Parathyroid adenoma (tissue), 2 donors: ENCODE measurements at regions not wholly inside any gene's neighbourhood (a gene's known extent, or its start where the extent isn't known, plus 50 kb on each side); places are given as distances from the start of the nearest gene placed in this dataset.
"Not testable (repeated sequence)": the region's sequence is repeated elsewhere in the genome, so short reads cannot be mapped to it uniquely, and the experiment has no call there.

Source experiments
- H2AFZ ChIP-seq: fragments of 300-600 bp; sonication (generic); one replicate; pipeline ENCODE4 v1.7.0; 2017; ENCODE audit warnings: antibody characterized with exemption, mild to moderate bottlenecking
- H3K27ac ChIP-seq: fragments of 300-600 bp; sonication (generic); one replicate; pipeline ENCODE4 v1.7.0; 2017
- H3K27me3 ChIP-seq: fragments of 300-600 bp; sonication (generic); one replicate; pipeline ENCODE4 v1.7.0; 2017; ENCODE audit warnings: low read length; ENCODE audit not compliant: control insufficient read depth, insufficient read depth
- H3K36me3 ChIP-seq: fragments of 300-600 bp; sonication (generic); one replicate; pipeline ENCODE4 v1.7.0; 2017; ENCODE audit warnings: low read length; ENCODE audit not compliant: control insufficient read depth, insufficient read depth
- H3K4me1 ChIP-seq: fragments of 300-600 bp; sonication (generic); one replicate; pipeline ENCODE4 v1.7.0; 2017; ENCODE audit warnings: control low read depth
- H3K4me2 ChIP-seq: fragments of 300-600 bp; sonication (generic); one replicate; pipeline ENCODE4 v1.7.0; 2017; ENCODE audit warnings: low read length
- H3K4me3 ChIP-seq: fragments of 300-600 bp; sonication (generic); one replicate; pipeline ENCODE4 v1.7.0; 2017; ENCODE audit warnings: low read depth, low read length
- H3K79me2 ChIP-seq: fragments of 300-600 bp; sonication (generic); one replicate; pipeline ENCODE4 v1.7.0; 2017; ENCODE audit warnings: control low read depth
- H3K9ac ChIP-seq: fragments of 300-600 bp; sonication (generic); one replicate; pipeline ENCODE4 v1.7.0; 2017; ENCODE audit warnings: mild to moderate bottlenecking
- H3K9me3 ChIP-seq: fragments of 300-600 bp; sonication (generic); one replicate; pipeline ENCODE4 v1.7.0; 2017; ENCODE audit warnings: low read length; ENCODE audit not compliant: control insufficient read depth
- TF ChIP-seq, protein P1 (sequence below): fragments of 300-600 bp; sonication (generic); IDR thresholded peaks from one replicate; pipeline ENCODE4 v1.7.0; 2017; ENCODE audit warnings: antibody characterized with exemption, mild to moderate bottlenecking
- donor health status: primary hyperparathyroidism.

DNA sequence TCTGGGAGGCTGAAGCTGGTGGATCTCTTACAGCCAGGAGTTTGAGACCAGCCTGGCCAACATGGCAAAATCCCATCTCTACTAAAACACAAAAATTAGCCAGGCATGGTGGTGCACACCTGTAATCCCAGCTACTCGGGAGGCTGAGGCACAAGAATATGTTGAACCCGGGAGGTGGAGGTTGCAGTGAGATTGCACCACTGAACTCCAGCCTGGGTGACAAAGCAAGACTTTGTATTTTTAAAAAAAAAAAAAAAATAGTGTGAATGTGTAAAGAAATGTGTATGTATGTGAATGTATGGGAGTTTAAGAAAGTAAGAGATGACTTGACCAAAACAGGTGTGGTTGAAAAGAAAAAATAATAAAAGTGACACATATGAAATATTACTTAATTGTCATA is 167.7 kb upstream of the TEX13C start:
- H3K36me3 ChIP-seq: no peaks in the 10 kb centered on the region
- H3K9me3 ChIP-seq: no peaks in the 10 kb centered on the region
- no peak overlapping the region for H3K4me3 ChIP-seq
- no peak overlapping the region for H2AFZ ChIP-seq
- H3K4me1 ChIP-seq: no peaks in the 10 kb centered on the region
- H3K9ac ChIP-seq: no peak overlapping the region
- H3K4me2 ChIP-seq: no peak overlapping the region
- no peak overlapping the region for H3K27ac ChIP-seq
- no peaks in the 10 kb centered on the region for H3K79me2 ChIP-seq
- H3K27me3 ChIP-seq: no peaks in the 10 kb centered on the region
- TF ChIP-seq, protein P1, sequence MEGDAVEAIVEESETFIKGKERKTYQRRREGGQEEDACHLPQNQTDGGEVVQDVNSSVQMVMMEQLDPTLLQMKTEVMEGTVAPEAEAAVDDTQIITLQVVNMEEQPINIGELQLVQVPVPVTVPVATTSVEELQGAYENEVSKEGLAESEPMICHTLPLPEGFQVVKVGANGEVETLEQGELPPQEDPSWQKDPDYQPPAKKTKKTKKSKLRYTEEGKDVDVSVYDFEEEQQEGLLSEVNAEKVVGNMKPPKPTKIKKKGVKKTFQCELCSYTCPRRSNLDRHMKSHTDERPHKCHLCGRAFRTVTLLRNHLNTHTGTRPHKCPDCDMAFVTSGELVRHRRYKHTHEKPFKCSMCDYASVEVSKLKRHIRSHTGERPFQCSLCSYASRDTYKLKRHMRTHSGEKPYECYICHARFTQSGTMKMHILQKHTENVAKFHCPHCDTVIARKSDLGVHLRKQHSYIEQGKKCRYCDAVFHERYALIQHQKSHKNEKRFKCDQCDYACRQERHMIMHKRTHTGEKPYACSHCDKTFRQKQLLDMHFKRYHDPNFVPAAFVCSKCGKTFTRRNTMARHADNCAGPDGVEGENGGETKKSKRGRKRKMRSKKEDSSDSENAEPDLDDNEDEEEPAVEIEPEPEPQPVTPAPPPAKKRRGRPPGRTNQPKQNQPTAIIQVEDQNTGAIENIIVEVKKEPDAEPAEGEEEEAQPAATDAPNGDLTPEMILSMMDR: no peak

DNA sequence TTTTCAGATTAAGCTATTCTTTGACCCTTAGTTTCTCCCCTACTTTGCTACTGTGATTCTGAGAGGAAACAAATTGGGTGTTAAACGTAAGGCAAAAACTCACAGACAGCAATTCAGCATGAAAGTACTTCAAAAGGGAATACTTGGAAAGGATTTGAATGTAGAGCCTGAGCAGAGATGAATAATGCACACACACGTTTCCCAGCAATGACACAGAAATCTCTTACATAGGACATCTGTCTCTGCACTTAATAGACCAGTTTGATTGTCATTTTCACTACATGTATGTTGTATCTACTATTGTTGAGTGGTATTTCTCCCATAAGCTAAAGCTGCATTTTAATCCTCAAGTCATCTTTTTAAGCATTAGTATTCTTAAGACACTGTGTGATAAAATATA is 166.1 kb upstream of the TEX13C start:
- Histone ChIP-seq H3K79me2 (no peaks in the 10 kb centered on the region), H3K9me3 (no peaks in the 10 kb centered on the region), H3K36me3 (no peaks in the 10 kb centered on the region), H3K27ac (no peak overlapping the region), H3K27me3 (no peaks in the 10 kb centered on the region), H3K9ac (no peak overlapping the region), H3K4me2 (no peak overlapping the region), H2AFZ (no peak overlapping the region), H3K4me3 (no peak overlapping the region), H3K4me1 (no peaks in the 10 kb centered on the region)
- TF ChIP-seq, protein P1: no peak

DNA sequence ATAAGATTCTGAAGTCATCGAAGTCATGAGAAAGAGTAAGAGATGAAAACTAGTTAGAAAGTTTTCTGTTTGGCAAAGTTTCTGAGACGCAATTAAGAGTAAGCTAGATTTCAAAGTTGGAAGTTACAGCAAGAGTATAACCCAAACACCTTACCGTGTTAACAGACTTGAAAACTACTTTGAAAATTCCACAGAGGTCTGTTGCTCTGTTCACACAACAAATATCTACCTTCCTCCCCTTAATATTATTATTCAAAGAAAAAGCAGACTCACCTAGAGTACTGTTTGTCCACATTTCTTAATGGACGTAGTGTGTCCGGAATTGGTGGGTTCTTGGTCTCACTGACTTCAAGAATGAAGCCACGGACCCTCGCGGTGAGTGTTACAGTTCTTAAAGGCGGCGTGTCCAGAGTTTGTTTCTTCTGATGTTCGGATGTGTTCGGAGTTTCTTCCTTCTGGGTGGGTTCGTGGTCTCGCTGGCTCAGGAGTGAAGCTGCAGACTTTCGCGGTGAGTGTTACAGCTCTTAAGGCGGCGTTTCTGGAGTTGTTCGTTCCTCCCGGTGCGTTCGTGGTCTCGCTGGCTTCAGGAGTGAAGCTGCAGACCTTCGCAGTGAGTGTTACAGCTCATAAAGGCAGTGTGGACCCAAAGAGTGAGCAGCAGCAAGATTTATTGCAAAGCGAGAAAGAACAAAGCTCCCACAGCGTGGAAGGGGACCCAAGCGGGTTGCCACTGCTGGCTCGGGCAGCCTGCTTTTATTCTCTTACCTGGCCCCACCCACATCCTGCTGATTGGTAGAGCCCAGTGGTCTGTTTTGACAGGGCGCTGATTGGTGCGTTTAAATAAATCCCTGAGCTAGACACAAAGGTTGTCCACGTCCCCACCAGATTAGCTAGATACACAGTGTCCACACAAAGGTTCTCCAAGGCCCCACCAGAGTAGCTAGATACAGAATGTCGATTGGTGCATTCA is 165.1 kb upstream of the TEX13C start:
- H3K4me2 ChIP-seq, H3K4me1 ChIP-seq, H3K4me3 ChIP-seq, H3K79me2 ChIP-seq, H2AFZ ChIP-seq, H3K36me3 ChIP-seq, H3K9ac ChIP-seq, H3K27ac ChIP-seq, H3K27me3 ChIP-seq, H3K9me3 ChIP-seq: not testable (repeated sequence)

DNA sequence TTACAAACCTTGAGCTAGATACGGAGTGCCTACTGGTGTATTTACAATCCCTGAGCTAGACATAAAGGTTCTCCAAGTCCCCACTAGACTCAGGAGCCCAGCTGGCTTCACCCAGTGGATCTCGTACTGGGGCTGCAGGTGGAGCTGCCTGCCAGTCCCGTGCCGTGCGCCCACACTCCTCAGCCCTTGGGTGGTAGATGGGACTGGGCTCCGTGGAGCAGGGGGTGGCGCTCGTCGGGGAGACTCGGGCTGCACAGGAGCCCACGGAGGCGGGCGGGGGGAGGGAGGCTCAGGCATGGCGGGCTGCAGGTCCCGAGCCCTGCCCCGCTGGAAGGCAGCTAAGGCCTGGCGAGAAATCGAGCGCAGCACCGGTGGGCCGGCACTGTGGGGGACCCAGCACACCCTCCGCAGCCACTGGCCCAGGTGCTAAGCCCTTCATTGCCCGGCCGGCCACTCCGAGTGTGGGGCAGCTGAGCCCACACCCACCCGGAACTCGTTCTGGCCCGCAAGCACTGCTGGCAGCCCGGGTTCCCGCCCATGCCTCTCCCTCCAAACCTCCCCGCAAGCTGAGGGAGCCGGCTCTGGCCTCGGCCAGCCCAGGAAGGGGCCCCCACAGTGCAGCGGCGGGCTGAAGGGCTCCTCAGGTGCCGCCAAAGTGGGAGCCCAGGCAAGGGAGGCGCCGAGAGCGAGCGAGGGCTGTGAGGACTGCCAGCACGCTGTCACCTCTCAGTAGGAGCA is 164.2 kb upstream of the TEX13C start:
- not testable (repeated sequence) for H3K4me2 ChIP-seq, H3K4me3 ChIP-seq, H3K36me3 ChIP-seq, H2AFZ ChIP-seq, H3K9ac ChIP-seq, H3K27me3 ChIP-seq, H3K79me2 ChIP-seq, H3K4me1 ChIP-seq, H3K27ac ChIP-seq, H3K9me3 ChIP-seq

DNA sequence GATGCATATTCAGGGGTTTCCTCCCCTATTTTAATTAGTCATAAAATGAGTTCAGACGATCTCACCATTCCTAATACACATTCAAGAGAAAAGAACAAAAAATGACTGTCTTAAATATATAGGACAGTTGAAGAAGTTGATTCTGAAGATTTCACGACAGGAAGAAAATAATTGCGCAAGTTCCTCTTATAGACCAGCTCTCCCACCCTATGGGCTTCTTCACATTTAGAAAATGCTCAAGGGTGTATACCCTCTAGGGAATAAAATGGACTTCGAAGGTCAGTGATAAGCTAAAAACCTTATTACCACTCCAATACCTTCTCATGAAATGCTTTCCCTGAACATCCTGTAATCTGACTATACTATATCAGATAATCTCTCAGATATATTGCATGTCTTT is 149.2 kb upstream of the TEX13C start:
- H3K4me3 ChIP-seq: no peak overlapping the region

More for the DNA sequence above, 149.2 kb upstream of the TEX13C start:
- no peaks in the 10 kb centered on the region for H3K36me3 ChIP-seq
- H2AFZ ChIP-seq: no peak overlapping the region
- TF ChIP-seq, protein P1: no peak
- no peak overlapping the region for H3K27ac ChIP-seq
- H3K27me3 ChIP-seq: no peaks in the 10 kb centered on the region
- H3K9ac ChIP-seq: no peak overlapping the region
- no peak overlapping the region for H3K4me2 ChIP-seq
- H3K4me1 ChIP-seq: no peaks in the 10 kb centered on the region
- H3K9me3 ChIP-seq: no peaks in the 10 kb centered on the region
- no peaks in the 10 kb centered on the region for H3K79me2 ChIP-seq
